Testis (tissue), 2 donors: ENCODE measurements at regions not wholly inside any gene's neighbourhood (a gene's known extent, or its start where the extent isn't known, plus 50 kb on each side); places are given as distances from the start of the nearest gene placed in this dataset.

Experiments
- DNase-seq: peaks from one replicate; pipeline ENCODE4 v3.0.0-alpha.2; 2019
- H3K27ac ChIP-seq, 2 donors: fragments of 200-600 bp; sonication (generic); one replicate each; pipeline ENCODE4 v1.5.1; 2019
- H3K27me3 ChIP-seq: fragments of 200-600 bp; sonication (generic); one replicate; pipeline ENCODE4 v1.5.1; 2019
- H3K36me3 ChIP-seq: fragments of 200-600 bp; sonication (generic); one replicate; pipeline ENCODE4 v1.5.1; 2017; ENCODE audit warnings: low read depth; ENCODE audit errors: missing control alignments
- H3K4me1 ChIP-seq: fragments of 200-600 bp; sonication (generic); one replicate; pipeline ENCODE4 v1.5.1; 2019
- H3K4me3 ChIP-seq, 2 donors: fragments of 200-600 bp; sonication (generic); one replicate each; pipeline ENCODE4 v1.5.1; 2017 to 2019
- H3K9me3 ChIP-seq: fragments of 200-600 bp; sonication (generic); one replicate; pipeline ENCODE4 v1.5.1; 2017
- POLR2A ChIP-seq: fragments of 450-650 bp; IDR thresholded peaks from one replicate; pipeline ENCODE4 v1.6.1; 2017; ENCODE audit warnings: antibody characterized with exemption, mild to moderate bottlenecking, moderate library complexity
- WGBS, 2 donors: methylation state at CpG; one replicate each; pipeline ENCODE4 v1.1.5; 2018; 5-methylcytosine and 5-hydroxymethylcytosine counted together
- intact Hi-C: fragments of 100-400 bp; cut with DNase I; formaldehyde crosslinking; loops from one replicate; pipeline ENCODE4 v1.15.1; 2023; ENCODE audit warnings: low total_unique reads
- TF ChIP-seq, protein P1 (sequence below), 3 experiments: fragments of 450-650 bp in 2 of 3; fragments of 200-600 bp in 1 of 3; sonication (generic) in 1 of 3; IDR thresholded peaks; one replicate each; pipeline ENCODE4 v1.5.1; 2016 to 2019; ENCODE audit warnings: antibody characterized with exemption in 3 of 3, mild to moderate bottlenecking in 2 of 3, moderate library complexity in 1 of 3

DNA sequence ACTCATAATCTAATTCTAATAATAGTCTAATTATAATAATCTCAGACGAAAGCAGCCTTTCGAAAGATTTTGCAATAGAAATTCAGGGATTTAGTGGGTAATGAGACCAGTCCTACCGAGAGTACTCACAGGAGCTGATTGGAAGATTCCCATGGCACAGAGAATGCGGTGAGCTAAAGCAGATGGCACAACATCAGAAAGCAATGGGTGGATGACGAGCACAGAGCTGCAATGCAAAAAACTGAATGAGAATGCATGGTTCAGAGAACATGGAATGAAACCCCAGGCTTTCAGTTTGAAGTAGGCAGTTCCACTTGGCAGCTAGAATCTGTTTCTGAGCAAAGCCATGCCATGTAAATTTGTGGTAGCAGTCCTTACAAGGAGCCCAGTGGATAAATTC is 78.2 kb upstream of the SPINK5 start:
- intact Hi-C loops = no loop called here
- H3K4me3 ChIP-seq = no peak overlapping the region
- H3K27me3 ChIP-seq = no peaks in the 10 kb centered on the region
- 79 to 90% methylated on average over 5 of the region's 5 CpGs for WGBS, 2 donors
- H3K4me1 ChIP-seq = no peaks in the 10 kb centered on the region
- no peak for DNase-seq
- H3K27ac ChIP-seq = no peak overlapping the region
- no peaks in the 10 kb centered on the region for H3K9me3 ChIP-seq
- TF ChIP-seq POLR2A = no peak
- TF ChIP-seq, protein P1, sequence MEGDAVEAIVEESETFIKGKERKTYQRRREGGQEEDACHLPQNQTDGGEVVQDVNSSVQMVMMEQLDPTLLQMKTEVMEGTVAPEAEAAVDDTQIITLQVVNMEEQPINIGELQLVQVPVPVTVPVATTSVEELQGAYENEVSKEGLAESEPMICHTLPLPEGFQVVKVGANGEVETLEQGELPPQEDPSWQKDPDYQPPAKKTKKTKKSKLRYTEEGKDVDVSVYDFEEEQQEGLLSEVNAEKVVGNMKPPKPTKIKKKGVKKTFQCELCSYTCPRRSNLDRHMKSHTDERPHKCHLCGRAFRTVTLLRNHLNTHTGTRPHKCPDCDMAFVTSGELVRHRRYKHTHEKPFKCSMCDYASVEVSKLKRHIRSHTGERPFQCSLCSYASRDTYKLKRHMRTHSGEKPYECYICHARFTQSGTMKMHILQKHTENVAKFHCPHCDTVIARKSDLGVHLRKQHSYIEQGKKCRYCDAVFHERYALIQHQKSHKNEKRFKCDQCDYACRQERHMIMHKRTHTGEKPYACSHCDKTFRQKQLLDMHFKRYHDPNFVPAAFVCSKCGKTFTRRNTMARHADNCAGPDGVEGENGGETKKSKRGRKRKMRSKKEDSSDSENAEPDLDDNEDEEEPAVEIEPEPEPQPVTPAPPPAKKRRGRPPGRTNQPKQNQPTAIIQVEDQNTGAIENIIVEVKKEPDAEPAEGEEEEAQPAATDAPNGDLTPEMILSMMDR (IDR thresholded peaks at IDR 0.05) = no peak
- H3K36me3 ChIP-seq = no peaks in the 10 kb centered on the region

DNA sequence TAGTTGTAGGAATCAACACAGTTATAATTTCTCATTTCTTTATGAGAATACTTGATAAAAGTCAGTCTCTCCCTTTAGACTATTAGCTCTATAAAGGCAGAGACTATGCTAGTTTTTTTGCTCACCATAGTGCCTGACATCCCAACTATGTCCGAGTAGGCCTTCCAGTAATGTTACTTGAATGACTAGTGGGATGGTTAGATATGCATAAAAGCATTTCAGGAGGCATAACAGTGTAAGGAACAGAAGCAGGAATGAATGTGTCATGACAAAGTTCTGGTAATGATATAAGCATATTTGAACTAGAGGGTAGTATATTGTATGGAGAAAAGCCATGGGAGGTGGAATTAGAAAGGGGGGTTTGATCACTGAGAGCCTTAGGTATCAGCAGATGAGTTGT is 77.4 kb upstream of the C5orf46 start:
- TF ChIP-seq POLR2A = no peak
- intact Hi-C loops = no loop called here
- WGBS, 2 donors = 84 to 87% methylated on average over 1 of the region's 1 CpG
- no peaks in the 10 kb centered on the region for H3K36me3 ChIP-seq
- H3K4me1 ChIP-seq = no peaks in the 10 kb centered on the region
- H3K27ac ChIP-seq = no peak overlapping the region
- no peak overlapping the region for H3K4me3 ChIP-seq
- H3K9me3 ChIP-seq = no peaks in the 10 kb centered on the region
- no peak for DNase-seq
- no peaks in the 10 kb centered on the region for H3K27me3 ChIP-seq

DNA sequence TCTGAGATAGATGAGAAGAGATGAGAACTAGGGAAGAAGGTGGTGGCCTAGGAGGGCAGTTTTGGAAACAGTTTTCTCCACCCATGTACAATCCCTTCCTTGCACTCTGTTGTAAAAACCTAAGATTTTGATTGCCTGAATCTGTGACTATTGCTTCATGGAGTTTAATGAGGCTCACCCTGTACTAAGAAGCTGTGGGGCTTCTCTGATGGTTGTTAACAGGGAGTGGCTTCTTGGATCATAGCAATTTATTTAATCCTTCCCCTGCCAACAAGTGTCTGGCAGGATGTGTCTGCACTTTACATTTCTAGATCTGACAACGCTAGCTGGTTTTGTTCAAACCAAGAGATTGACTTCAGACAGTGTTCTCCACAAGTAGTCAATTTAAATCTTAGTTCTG is 74.7 kb upstream of the C5orf46 start:
- Histone ChIP-seq H3K4me3 (no peak overlapping the region), H3K27me3 (no peaks in the 10 kb centered on the region), H3K27ac (no peak overlapping the region), H3K4me1 (no peaks in the 10 kb centered on the region), H3K36me3 (no peaks in the 10 kb centered on the region), H3K9me3 (no peaks in the 10 kb centered on the region)
- no peak for TF ChIP-seq POLR2A
- TF ChIP-seq, protein P1 (IDR thresholded peaks at IDR 0.05) = no peak
- WGBS, 2 donors = 88% methylated on average over 1 of the region's 1 CpG
- intact Hi-C loops = no loop called here
- no peak for DNase-seq

DNA sequence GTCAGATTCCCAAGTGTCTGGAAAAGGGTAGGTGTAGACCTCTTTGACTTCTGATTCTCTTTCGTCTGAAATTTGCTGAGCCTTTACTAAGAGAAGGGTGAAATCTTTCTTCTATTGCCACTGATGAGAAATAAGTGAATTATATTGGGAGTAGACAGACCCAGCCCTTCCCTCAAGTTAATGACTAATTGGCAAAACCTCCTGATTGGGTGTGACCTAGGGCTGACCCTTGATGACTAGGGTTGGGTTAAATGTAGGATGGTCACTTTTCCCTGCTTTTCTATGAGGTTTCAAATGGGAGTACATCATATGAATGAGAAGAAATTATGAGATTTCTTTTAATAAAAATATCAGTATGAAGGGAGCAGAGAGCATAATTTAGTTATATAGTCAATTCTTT is 73.4 kb upstream of the C5orf46 start:
- 94 to 95% methylated on average over 1 of the region's 1 CpG for WGBS, 2 donors
- Histone ChIP-seq H3K9me3 (no peaks in the 10 kb centered on the region), H3K4me1 (no peaks in the 10 kb centered on the region), H3K27me3 (no peaks in the 10 kb centered on the region), H3K27ac (no peak overlapping the region), H3K36me3 (no peaks in the 10 kb centered on the region), H3K4me3 (no peak overlapping the region)
- TF ChIP-seq, protein P1 (IDR thresholded peaks at IDR 0.05) = no peak
- TF ChIP-seq POLR2A = no peak
- intact Hi-C loops = no loop called here
- DNase-seq = no peak

DNA sequence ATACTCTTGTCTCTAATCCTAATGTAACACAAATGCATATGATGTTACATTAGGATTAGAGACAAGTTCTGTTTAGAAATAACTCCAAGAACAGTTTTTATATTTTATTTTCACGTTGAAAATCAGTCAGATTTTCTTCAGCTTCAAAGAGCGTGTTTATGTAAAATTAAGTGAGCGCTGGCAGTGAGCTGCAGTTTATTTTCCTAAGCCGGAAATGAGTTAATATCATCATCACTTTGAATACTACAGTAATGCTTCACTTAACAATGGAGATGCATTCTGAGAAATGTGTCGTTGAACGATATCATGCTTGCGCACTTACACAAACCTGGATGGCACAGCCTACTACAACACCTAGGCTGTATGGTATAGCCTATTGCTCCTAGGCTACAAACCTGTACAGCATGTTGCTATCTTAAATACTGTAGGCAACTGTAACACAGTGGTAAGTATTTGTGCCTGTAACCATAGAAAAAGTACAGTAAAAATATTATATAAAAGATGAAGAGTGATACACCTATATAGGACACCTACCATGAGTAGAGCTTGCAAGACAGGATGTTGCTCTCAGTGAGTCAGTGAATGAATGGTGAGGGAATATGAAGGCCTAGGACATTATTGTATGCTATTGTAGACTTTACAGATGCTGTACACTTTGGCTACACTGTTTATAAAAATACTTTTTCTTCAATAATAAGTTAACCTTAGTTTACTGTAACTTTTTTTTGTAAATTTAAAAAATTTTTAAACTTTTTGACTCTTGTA is 65.9 kb upstream of the C5orf46 start:
- WGBS, 2 donors = 91 to 97% methylated on average over 7 of the region's 7 CpGs
- no peak overlapping the region for H3K4me3 ChIP-seq
- no peaks in the 10 kb centered on the region for H3K36me3 ChIP-seq
- no peaks in the 10 kb centered on the region for H3K9me3 ChIP-seq
- H3K27me3 ChIP-seq = no peaks in the 10 kb centered on the region
- H3K4me1 ChIP-seq = no peaks in the 10 kb centered on the region
- no peak for DNase-seq
- no peak for TF ChIP-seq POLR2A
- H3K27ac ChIP-seq = no peak overlapping the region
- intact Hi-C loops = no loop called here

DNA sequence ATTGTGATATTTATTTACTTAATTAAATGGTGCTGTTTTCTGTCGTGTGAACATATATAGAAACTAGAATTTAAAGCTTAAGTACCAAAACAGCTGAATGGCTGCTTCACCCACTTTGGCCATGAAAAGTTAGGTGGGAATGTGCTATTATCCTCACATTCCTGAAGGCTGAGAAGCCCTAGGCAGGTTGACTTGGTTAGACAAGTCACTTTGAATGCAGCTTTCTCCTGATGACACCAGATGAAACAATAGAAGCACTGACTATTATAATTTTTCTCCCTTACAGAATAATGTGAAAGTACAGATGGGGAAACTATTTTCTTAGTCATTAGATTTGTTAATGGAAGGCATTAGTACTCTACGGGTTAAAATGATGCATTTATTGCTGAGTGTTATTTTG is 65.1 kb upstream of the C5orf46 start:
- no peak for DNase-seq
- no peak overlapping the region for H3K27ac ChIP-seq
- H3K27me3 ChIP-seq = no peaks in the 10 kb centered on the region
- H3K9me3 ChIP-seq = no peaks in the 10 kb centered on the region
- intact Hi-C loops = no loop called here
- H3K36me3 ChIP-seq = no peaks in the 10 kb centered on the region
- 90% methylated on average over 2 of the region's 2 CpGs for WGBS, 2 donors
- TF ChIP-seq POLR2A = no peak
- TF ChIP-seq, protein P1 (IDR thresholded peaks at IDR 0.05) = no peak
- no peak overlapping the region for H3K4me3 ChIP-seq
- H3K4me1 ChIP-seq = no peaks in the 10 kb centered on the region
